Left ventricle myocardium superior (tissue), 1 donor: ENCODE measurements at regions not wholly inside any gene's neighbourhood (a gene's known extent, or its start where the extent isn't known, plus 50 kb on each side); places are given as distances from the start of the nearest gene placed in this dataset.
A peak's percentile ranks its signal among the peaks of the same experiment; 100 is the strongest.
"Not testable (repeated sequence)": the region's sequence is repeated elsewhere in the genome, so short reads cannot be mapped to it uniquely, and the experiment has no call there.

Source experiments
- ATAC-seq: fragments of 200-7000 bp; cut with Tn5 transposase; one replicate; pipeline ENCODE4 v1.9.1; 2020; ENCODE audit warnings: mild to moderate bottlenecking, moderate library complexity
- DNase-seq: peaks from one replicate; pipeline ENCODE4 v3.0.0-alpha.2; 2020
- intact Hi-C: fragments of 100-400 bp; cut with micrococcal nuclease; formaldehyde crosslinking; loops from one replicate; pipeline ENCODE4 v1.11.0; 2022
- donor health status: DM: no; HTN: yes; CAD: no; lungs with severe emphysema.

GRCh38 chr3:7977245-7978086, 524.2 kb upstream of the LMCD1 start:
- no peak for DNase-seq
- peak; percentile 86 for ATAC-seq
- intact Hi-C loops = no loop called here

GRCh38 chr3:7978087-7978422, 523.6 kb upstream of the LMCD1 start:
- DNase-seq = peak; percentile 52
- ATAC-seq = peak; percentile 85
- intact Hi-C loops = no loop called here

- DNase-seq (no peak), ATAC-seq (no peak)
- intact Hi-C loops = no loop called here
Measured at GRCh38 chr3:7982126-7982525, 519.5 kb upstream of the LMCD1 start.

DNA sequence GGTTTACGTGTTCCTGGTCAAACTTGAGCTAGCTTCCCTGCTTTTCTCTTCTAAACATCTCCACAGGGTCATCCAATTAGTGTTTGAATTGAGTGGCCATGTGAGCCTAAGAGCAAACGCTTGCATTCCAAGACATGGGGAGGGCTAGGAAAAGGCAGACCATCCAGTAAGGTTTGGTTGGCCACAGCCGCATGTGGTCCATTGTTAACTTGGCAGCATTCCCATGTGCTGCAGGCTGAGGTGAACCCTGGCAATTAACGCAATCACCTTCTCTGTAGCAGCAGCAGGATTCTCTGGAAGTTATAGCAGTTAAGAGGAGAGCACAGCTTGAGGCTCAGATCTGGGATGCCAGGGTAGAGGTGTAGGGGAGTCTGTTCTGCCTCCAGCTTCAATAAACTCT, 502.2 kb upstream of the LMCD1 start:
- DNase-seq (no peak), ATAC-seq (no peak)
- intact Hi-C loops = no loop called here

DNA sequence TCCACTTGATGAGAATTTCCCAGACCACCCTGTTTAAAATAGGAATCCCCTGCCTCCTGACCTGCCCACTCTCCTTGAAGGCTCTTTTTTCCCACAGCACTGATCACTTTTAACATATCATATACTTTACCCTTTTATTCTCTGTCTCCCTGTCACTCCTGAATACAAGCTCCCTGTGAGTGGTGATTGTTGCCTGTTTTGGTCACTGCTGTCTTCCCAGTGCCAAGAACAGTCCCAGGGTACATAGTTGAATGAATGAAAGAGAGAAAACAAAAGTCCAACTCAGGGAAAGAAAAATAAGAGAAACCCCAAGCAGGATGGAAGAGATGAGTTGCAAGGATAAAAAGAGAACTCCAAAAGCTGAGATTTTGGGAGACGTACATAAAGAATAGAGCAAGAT, 500.3 kb upstream of the LMCD1 start:
- no peak for DNase-seq
- ATAC-seq = peak; percentile 79
- intact Hi-C loops = no loop called here

- DNase-seq = peak; percentile 29
- intact Hi-C loops = no loop called here
- ATAC-seq = peak; percentile 99
Measured at GRCh38 chr3:8001712-8002111, 499.9 kb upstream of the LMCD1 start.

DNA sequence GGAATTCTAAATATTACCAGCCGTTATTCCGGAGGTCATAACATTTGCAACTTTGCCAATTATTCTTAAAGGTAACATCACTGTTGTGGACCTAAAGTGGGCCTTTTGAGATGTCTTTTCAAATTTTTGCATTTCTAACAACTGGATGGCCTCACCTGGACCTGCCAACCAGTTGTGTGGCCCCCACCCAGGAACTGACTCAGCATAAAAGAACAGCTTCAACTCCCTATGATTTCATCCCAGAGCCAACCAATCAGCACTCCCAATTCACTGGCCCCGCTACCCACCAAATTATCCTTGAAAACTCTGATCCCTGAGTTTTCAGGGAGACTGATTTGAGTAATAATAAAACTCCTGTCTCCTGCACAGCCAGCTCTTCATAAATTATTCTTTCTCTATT, 489.7 kb upstream of the LMCD1 start:
- DNase-seq (no peak), ATAC-seq (no peak)
- intact Hi-C loops = no loop called here

GRCh38 chr3:8020047-8020841, 481.4 kb upstream of the LMCD1 start:
- DNase-seq = no peak

DNA sequence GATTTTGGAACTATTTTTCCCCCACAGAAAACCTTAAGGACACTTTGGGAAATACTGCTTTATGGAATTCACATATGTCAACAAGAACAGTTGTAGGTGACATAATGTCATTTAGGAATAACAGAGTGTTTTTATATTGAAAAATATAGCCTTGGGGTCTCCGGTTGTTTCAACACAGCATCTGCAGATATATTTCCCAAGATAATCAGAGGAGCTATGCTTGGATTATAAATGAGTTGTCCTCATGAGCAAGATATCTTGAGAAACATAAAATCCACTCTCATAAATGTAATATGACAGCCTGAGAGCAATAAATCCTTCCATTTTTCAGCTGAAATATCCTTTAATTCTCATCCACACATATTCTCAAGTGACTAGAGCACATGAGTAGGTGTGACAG, 473.7 kb upstream of the LMCD1 start:
- DNase-seq (no peak), ATAC-seq (no peak)
- intact Hi-C loops = no loop called here

More at GRCh38 chr3:8020047-8020841, 481.4 kb upstream of the LMCD1 start:
- intact Hi-C loops = no loop called here
- ATAC-seq = no peak

GRCh38 chr3:8050283-8050682, 451.3 kb upstream of the LMCD1 start:
- ATAC-seq (no peak), DNase-seq (no peak)
- intact Hi-C loops = no loop called here

GRCh38 chr3:8052659-8053058, 449.0 kb upstream of the LMCD1 start:
- intact Hi-C loops = no loop called here
- peak; percentile 88 for ATAC-seq
- DNase-seq = peak; percentile 30

DNA sequence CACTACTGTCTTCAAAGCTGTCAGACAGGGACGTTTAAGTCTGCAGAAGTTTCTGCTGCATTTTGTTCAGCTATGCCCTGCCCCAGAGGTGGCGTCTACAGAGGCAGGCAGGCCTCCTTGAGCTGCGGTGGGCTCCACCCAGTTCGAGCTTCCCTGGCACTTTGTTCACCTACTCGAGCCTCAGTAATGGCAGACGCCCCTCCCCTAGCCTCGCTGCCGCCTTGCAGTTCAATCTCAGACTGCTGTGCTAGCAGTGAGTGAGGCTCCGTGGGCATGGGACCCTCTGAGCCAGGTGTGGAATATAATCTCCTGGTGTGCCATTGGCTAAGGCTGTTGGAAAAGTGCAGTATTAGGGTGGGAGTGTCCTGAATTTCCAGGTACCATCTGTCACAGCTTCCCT, 433.5 kb upstream of the LMCD1 start:
- intact Hi-C loops, ATAC-seq: not testable (repeated sequence)
- DNase-seq = peak; percentile 15

DNA sequence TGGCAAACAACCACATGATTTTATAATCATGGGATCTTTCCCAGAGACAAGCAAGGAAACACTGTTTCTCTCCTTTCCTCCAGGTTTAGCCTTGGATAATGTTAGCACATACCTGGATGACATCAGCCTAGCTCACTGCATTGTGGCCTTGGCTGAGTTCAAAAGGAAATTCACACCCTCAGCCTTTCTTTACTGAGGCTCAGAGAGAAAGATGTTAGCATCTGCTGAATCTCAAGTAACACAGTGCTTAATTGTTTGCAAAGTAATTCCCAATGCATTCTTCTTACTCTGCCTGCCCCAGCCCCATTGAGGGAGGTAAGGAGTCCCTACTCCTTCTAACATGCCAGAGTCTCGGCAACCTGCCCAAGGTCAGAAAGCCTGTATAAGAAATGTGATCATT, 432.2 kb upstream of the LMCD1 start:
- intact Hi-C loops = no loop called here
- ATAC-seq (no peak), DNase-seq (no peak)

- no peak for DNase-seq
- no peak for ATAC-seq
- intact Hi-C loops = no loop called here
Measured at GRCh38 chr3:8070011-8070410, 431.6 kb upstream of the LMCD1 start.

GRCh38 chr3:8074740-8075139, 426.9 kb upstream of the LMCD1 start:
- ATAC-seq, DNase-seq, intact Hi-C loops: not testable (repeated sequence)

GRCh38 chr3:8077126-8077525, 424.5 kb upstream of the LMCD1 start:
- ATAC-seq (no peak), DNase-seq (no peak)
- intact Hi-C loops = no loop called here

GRCh38 chr3:8080464-8080863, 421.2 kb upstream of the LMCD1 start:
- DNase-seq = no peak
- no peak for ATAC-seq
- intact Hi-C loops = no loop called here

GRCh38 chr3:8085498-8085897, 416.1 kb upstream of the LMCD1 start:
- DNase-seq (no peak), ATAC-seq (no peak)
- intact Hi-C loops = no loop called here

DNA sequence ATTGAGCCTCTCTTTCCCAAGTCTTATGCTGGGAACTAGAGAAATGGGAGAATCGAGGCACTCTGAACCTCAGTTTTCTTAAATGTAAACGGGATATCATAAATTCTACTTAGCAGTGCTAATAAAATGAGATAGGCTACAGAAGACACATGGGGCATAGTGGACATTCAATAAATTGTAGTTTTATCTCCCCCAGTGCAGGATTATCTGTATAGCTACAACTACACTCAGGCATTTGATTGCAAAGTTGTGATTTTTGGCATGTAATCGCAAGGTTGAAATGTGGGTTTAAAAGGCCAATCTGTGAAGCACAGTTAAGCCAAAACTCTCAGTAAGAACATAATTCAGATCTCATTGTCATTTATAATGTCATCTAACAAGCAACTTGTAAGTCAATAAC, 413.7 kb upstream of the LMCD1 start:
- ATAC-seq (no peak), DNase-seq (no peak)
- intact Hi-C loops = no loop called here

GRCh38 chr3:8094415-8094814, 407.2 kb upstream of the LMCD1 start:
- intact Hi-C loops = no loop called here
- DNase-seq (no peak), ATAC-seq (no peak)

- intact Hi-C loops = no loop called here
- DNase-seq (no peak), ATAC-seq (no peak)
Measured at GRCh38 chr3:8095724-8096123, 405.9 kb upstream of the LMCD1 start.
